HCEC 1CT (cell line): ENCODE measurements at regions not wholly inside any gene's neighbourhood (a gene's known extent, or its start where the extent isn't known, plus 50 kb on each side); places are given as distances from the start of the nearest gene placed in this dataset.
"Not testable (repeated sequence)": the region's sequence is repeated elsewhere in the genome, so short reads cannot be mapped to it uniquely, and the experiment has no call there.

Source experiments
- DNase-seq: peaks from one replicate; pipeline ENCODE4 v3.0.0-alpha.2; 2017

GRCh38 chr13:42400188-42400833, 128.4 kb downstream of the AKAP11 start:
- DNase-seq, result no peak

- DNase-seq, result no peak
Observed at GRCh38 chr13:42401376-42401775, 129.4 kb downstream of the AKAP11 start.

GRCh38 chr13:42405665-42406390, 133.9 kb downstream of the AKAP11 start:
- DNase-seq, result no peak

- DNase-seq, result no peak
Observed at GRCh38 chr13:42409075-42409474, 137.1 kb downstream of the AKAP11 start.

GRCh38 chr13:42409551-42409950, 137.6 kb downstream of the AKAP11 start:
- DNase-seq, result no peak

- no peak for DNase-seq
Observed at GRCh38 chr13:42412812-42413483, 141.0 kb downstream of the AKAP11 start.

- DNase-seq, result no peak
Observed at GRCh38 chr13:42413484-42413815, 141.5 kb downstream of the AKAP11 start.

GRCh38 chr13:42417626-42418025, 145.7 kb downstream of the AKAP11 start:
- no peak for DNase-seq

- DNase-seq, result no peak
Observed at GRCh38 chr13:42418184-42418583, 146.2 kb downstream of the AKAP11 start.

GRCh38 chr13:42420304-42420703, 148.4 kb downstream of the AKAP11 start:
- DNase-seq, result no peak

- DNase-seq, result no peak
Observed at GRCh38 chr13:42422681-42423080, 150.7 kb downstream of the AKAP11 start.

- no peak for DNase-seq
Observed at GRCh38 chr13:42424182-42424581, 149.8 kb upstream of the TNFSF11 start.

- no peak for DNase-seq
Observed at GRCh38 chr13:42445354-42445753, 128.6 kb upstream of the TNFSF11 start.

GRCh38 chr13:42446597-42446996, 127.4 kb upstream of the TNFSF11 start:
- not testable (repeated sequence) for DNase-seq

- DNase-seq, result no peak
Observed at GRCh38 chr13:42453091-42453645, 120.8 kb upstream of the TNFSF11 start.

GRCh38 chr13:42454749-42455148, 119.2 kb upstream of the TNFSF11 start:
- DNase-seq, result no peak

GRCh38 chr13:42458193-42458592, 115.8 kb upstream of the TNFSF11 start:
- DNase-seq, result no peak

GRCh38 chr13:42466123-42466522, 107.8 kb upstream of the TNFSF11 start:
- no peak for DNase-seq

GRCh38 chr13:42466609-42467008, 107.3 kb upstream of the TNFSF11 start:
- no peak for DNase-seq

- no peak for DNase-seq
Observed at GRCh38 chr13:42474954-42475353, 99.0 kb upstream of the TNFSF11 start.

- DNase-seq, result no peak
Observed at GRCh38 chr13:42477596-42478190, 96.3 kb upstream of the TNFSF11 start.

- DNase-seq, result peak; percentile 31
Observed at GRCh38 chr13:42478531-42479156, 95.3 kb upstream of the TNFSF11 start.

- no peak for DNase-seq
Observed at GRCh38 chr13:42484386-42484785, 89.6 kb upstream of the TNFSF11 start.
